ENCODE measurements at regions not wholly inside any gene's neighbourhood (a gene's known extent, or its start where the extent isn't known, plus 50 kb on each side); places are given as distances from the start of the nearest gene placed in this dataset.

DNA sequence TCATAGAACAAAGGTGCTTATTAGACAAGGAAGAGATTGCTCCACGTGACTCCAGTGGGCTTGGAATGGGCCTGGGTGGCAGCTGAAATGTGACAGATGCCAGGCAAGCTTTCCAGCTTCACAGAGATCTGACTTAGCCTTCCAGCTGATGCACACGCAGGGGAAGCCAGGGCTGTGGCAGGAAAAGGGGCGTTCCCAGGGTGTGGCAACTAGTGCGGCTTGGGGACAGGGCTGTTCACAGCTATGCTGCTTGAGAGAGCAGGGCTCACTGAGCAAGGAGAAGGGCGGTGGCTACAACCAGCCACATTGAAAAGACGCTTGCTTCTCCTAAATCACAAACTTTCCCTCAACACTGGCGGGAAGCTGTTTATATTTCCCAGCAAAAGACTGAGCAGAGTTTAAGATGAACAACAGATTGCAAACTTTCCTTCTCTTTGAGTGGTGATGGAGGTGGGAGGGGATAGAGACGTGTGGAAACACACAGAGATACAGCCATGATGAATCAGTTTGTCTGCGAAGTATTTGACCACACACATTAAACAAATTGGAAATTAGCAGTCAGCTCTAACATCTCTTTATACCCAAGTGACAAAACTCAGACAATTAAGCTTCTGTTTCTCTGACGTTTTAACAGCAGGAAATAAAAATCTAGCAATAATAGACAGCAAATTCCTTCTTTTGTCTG, 127.5 kb downstream of the BDH1 start (continued):
- no peak for TF ChIP-seq ZNF416 (CRISPR knock-in tag; IDR thresholded peaks at IDR 0.05)

DNA sequence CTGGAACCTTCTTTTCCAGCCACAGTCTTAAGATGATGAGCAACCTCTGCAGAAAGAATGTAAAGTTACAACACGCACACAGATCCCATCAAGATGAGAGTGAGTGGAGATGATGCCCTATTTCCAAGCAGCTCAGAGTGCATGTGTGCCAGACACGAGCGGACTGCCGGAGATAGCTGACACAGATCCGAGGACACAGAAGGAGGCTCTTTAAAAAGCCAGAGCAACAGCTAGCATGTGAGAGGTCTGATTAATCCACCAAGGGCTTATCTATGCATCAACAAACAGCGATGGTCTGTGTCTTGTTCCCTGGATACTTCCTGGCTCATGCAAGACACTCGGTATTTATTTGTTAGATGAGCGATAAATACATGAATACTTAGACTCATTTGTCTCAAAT, 128.6 kb upstream of the DLG1 start:
- Mint-ChIP-seq H3K27me3 (ENCODE audit: low read depth) (no peaks in the 10 kb centered on the region; the same call in 1 of the 2 replicates), H3K9me3 (no peaks in the 10 kb centered on the region), H3K4me3 (no peak overlapping the region), H3K36me3 (no peaks in the 10 kb centered on the region), H3K4me1 (peaks cover 9% of the 10 kb centered on the region; the same call in 1 of the 2 replicates), H3K27ac (no peak overlapping the region)
- CTCF ChIA-PET = interaction anchor here (1.0 kb wide), 1 partner anchor 9 kb away, joined by 4 read pairs; no protein-coding TSS in a partner anchor
- TF ChIP-seq, protein P1, sequence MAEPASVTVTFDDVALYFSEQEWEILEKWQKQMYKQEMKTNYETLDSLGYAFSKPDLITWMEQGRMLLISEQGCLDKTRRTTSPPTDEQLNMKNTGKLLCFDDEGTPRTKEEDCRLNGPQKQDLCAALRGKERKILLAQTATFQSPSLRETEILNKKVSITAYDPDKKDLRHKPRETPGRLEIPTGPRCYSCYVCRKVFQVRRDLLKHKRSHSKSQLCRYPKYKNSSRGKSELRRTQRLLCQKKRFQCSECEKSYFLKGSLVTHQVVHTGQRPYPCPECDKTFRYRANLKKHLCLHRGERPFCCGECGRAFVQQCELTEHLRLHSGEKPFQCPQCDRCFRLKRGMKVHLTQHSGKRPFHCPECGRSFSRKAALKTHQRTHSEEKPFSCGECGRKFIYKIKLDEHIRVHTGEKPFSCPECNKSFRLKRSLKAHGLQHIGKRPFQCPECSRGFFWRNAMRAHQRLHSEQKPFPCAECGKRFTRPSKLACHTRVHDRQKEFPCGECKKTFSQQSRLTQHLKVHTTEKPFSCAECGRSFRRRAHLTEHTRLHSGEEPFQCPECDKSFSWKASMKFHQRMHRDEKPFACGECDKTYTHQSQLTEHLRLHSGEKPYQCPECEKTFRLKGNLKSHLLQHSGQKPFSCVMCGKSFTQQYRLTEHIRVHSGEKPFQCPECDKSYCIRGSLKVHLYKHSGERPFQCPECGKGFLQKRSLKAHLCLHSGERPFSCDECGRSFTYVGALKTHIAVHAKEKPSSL (CRISPR knock-in tag; conservative IDR thresholded peaks at IDR 0.05) = no peak
- TF ChIP-seq TCF7 (CRISPR knock-in tag; IDR thresholded peaks at IDR 0.05; ENCODE audit: low read depth) (no peak), ZNF219 (CRISPR knock-in tag; IDR thresholded peaks at IDR 0.05; ENCODE audit: borderline replicate concordance) (no peak), SP1 (CRISPR knock-in tag; conservative IDR thresholded peaks at IDR 0.05) (no peak), NFATC4 (CRISPR knock-in tag; IDR thresholded peaks at IDR 0.05) (no peak)
- TF ChIP-seq, protein P2, sequence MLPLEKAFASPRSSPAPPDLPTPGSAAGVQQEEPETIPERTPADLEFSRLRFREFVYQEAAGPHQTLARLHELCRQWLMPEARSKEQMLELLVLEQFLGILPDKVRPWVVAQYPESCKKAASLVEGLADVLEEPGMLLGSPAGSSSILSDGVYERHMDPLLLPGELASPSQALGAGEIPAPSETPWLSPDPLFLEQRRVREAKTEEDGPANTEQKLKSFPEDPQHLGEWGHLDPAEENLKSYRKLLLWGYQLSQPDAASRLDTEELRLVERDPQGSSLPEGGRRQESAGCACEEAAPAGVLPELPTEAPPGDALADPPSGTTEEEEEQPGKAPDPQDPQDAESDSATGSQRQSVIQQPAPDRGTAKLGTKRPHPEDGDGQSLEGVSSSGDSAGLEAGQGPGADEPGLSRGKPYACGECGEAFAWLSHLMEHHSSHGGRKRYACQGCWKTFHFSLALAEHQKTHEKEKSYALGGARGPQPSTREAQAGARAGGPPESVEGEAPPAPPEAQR (CRISPR knock-in tag; IDR thresholded peaks at IDR 0.05) = no peak
- TF ChIP-seq, protein P3, sequence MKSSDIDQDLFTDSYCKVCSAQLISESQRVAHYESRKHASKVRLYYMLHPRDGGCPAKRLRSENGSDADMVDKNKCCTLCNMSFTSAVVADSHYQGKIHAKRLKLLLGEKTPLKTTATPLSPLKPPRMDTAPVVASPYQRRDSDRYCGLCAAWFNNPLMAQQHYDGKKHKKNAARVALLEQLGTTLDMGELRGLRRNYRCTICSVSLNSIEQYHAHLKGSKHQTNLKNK (CRISPR knock-in tag; IDR thresholded peaks at IDR 0.05) = no peak
- TF ChIP-seq, protein P4, sequence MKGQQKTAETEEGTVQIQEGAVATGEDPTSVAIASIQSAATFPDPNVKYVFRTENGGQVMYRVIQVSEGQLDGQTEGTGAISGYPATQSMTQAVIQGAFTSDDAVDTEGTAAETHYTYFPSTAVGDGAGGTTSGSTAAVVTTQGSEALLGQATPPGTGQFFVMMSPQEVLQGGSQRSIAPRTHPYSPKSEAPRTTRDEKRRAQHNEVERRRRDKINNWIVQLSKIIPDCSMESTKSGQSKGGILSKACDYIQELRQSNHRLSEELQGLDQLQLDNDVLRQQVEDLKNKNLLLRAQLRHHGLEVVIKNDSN (CRISPR knock-in tag; IDR thresholded peaks at IDR 0.05) = no peak
- TF ChIP-seq, protein P5, sequence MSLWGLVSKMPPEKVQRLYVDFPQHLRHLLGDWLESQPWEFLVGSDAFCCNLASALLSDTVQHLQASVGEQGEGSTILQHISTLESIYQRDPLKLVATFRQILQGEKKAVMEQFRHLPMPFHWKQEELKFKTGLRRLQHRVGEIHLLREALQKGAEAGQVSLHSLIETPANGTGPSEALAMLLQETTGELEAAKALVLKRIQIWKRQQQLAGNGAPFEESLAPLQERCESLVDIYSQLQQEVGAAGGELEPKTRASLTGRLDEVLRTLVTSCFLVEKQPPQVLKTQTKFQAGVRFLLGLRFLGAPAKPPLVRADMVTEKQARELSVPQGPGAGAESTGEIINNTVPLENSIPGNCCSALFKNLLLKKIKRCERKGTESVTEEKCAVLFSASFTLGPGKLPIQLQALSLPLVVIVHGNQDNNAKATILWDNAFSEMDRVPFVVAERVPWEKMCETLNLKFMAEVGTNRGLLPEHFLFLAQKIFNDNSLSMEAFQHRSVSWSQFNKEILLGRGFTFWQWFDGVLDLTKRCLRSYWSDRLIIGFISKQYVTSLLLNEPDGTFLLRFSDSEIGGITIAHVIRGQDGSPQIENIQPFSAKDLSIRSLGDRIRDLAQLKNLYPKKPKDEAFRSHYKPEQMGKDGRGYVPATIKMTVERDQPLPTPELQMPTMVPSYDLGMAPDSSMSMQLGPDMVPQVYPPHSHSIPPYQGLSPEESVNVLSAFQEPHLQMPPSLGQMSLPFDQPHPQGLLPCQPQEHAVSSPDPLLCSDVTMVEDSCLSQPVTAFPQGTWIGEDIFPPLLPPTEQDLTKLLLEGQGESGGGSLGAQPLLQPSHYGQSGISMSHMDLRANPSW (CRISPR knock-in tag; conservative IDR thresholded peaks at IDR 0.05; ENCODE audit: low read depth) = no peak
- DNase-seq (ENCODE audit: low spot score) (no peak), ATAC-seq (no peak)
- POLR2A ChIA-PET = no interaction called here

DNA sequence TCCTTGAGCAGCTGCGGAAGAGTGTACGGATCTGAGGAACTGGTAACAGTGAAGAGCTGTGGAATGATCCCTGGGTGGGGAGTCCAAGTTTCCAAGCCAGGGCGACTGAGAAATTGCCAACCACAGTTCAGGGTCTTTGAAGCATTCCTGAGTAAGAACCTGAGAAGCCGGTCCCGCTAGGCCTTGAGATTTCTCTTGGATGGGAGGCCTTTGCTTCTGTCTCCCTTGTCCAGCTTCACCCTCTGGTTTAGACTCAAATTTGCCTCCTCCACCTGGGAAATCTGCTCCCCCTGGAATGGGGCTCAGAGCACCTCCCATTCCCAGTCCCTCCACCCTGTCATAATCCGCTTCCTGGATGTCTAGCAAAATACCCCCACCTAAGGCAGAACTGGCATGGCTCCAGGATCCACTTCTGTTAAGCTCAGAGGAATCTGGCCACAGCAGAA, 127.7 kb upstream of the DLG1 start:
- ChIA-PET CTCF (interaction anchor here (0.5 to 1.0 kb wide), 4 partner anchors 8 to 84 kb away, joined by 3 to 4 read pairs (median 4); no protein-coding TSS in a partner anchor), POLR2A (interaction anchor here (0.7 kb wide), 1 partner anchor 53 kb away, joined by 3 read pairs; no protein-coding TSS in a partner anchor)
- Mint-ChIP-seq H3K27ac (no peak overlapping the region), H3K36me3 (no peaks in the 10 kb centered on the region), H3K9me3 (no peaks in the 10 kb centered on the region), H3K27me3 (ENCODE audit: low read depth) (no peaks in the 10 kb centered on the region; the same call in 1 of the 2 replicates), H3K4me1 (peaks cover 9% of the 10 kb centered on the region; the same call in 1 of the 2 replicates), H3K4me3 (no peak overlapping the region)
- no peak for ATAC-seq
- DNase-seq (ENCODE audit: low spot score) = no peak
- no peak for TF ChIP-seq HMGA2 (CRISPR knock-in tag; IDR thresholded peaks at IDR 0.05)
- no peak for TF ChIP-seq ZNF317 (CRISPR knock-in tag; IDR thresholded peaks at IDR 0.05; ENCODE audit: borderline replicate concordance, low read depth)
- TF ChIP-seq FOXK1 (CRISPR knock-in tag; IDR thresholded peaks at IDR 0.05) = no peak
- TF ChIP-seq KAT7 (CRISPR knock-in tag; IDR thresholded peaks at IDR 0.05; ENCODE audit: borderline replicate concordance) = no peak
- TF ChIP-seq ETV6 (CRISPR knock-in tag; IDR thresholded peaks at IDR 0.05) = no peak
- no peak for TF ChIP-seq SP1 (CRISPR knock-in tag; conservative IDR thresholded peaks at IDR 0.05)
- no peak for TF ChIP-seq PRRX2 (CRISPR knock-in tag; IDR thresholded peaks at IDR 0.05)
- TF ChIP-seq, protein P1 (CRISPR knock-in tag; conservative IDR thresholded peaks at IDR 0.05) = no peak
- TF ChIP-seq, protein P6, sequence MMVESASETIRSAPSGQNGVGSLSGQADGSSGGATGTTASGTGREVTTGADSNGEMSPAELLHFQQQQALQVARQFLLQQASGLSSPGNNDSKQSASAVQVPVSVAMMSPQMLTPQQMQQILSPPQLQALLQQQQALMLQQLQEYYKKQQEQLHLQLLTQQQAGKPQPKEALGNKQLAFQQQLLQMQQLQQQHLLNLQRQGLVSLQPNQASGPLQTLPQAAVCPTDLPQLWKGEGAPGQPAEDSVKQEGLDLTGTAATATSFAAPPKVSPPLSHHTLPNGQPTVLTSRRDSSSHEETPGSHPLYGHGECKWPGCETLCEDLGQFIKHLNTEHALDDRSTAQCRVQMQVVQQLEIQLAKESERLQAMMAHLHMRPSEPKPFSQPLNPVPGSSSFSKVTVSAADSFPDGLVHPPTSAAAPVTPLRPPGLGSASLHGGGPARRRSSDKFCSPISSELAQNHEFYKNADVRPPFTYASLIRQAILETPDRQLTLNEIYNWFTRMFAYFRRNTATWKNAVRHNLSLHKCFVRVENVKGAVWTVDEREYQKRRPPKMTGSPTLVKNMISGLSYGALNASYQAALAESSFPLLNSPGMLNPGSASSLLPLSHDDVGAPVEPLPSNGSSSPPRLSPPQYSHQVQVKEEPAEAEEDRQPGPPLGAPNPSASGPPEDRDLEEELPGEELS (CRISPR knock-in tag; IDR thresholded peaks at IDR 0.05) = no peak
- TF ChIP-seq, protein P7, sequence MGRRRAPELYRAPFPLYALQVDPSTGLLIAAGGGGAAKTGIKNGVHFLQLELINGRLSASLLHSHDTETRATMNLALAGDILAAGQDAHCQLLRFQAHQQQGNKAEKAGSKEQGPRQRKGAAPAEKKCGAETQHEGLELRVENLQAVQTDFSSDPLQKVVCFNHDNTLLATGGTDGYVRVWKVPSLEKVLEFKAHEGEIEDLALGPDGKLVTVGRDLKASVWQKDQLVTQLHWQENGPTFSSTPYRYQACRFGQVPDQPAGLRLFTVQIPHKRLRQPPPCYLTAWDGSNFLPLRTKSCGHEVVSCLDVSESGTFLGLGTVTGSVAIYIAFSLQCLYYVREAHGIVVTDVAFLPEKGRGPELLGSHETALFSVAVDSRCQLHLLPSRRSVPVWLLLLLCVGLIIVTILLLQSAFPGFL (CRISPR knock-in tag; IDR thresholded peaks at IDR 0.05; ENCODE audit: borderline replicate concordance) = no peak
